HCT116 (cell line): ENCODE measurements at regions not wholly inside any gene's neighbourhood (a gene's known extent, or its start where the extent isn't known, plus 50 kb on each side); places are given as distances from the start of the nearest gene placed in this dataset.
"Not testable (repeated sequence)": the region's sequence is repeated elsewhere in the genome, so short reads cannot be mapped to it uniquely, and the experiment has no call there.

Source experiments
- ATAC-seq: fragments of 200-7000 bp; cut with Tn5 transposase; 2 replicates; pipeline ENCODE4 v1.9.1; 2020; ENCODE audit warnings: mild to moderate bottlenecking, moderate library complexity
- BruUV-seq: library from RNA; stranded (reverse); fragments of 400-500 nt; replicated peaks from 2 replicates; lab custom pipeline; 2021; lab: Mats Ljungman, UMichigan
- CTCF ChIA-PET: fragments of 300-600 bp; sonication (Branson Sonifier 250); formaldehyde crosslinking; loops from one replicate; lab custom pipeline; 2021; ENCODE audit warnings: antibody characterized with exemption; lab: Charles Lee
- POLR2A ChIA-PET: fragments of 300-600, 350-600 bp; sonication (Branson Sonifier 250); formaldehyde crosslinking; loops from one replicate; lab custom pipeline; 2021; ENCODE audit warnings: antibody characterized with exemption; lab: Charles Lee
- RAD21 ChIA-PET, 2 experiments: fragments of 300-600 bp; sonication (Branson Sonifier 250); formaldehyde crosslinking; loops; one replicate each; lab custom pipeline; 2023; ENCODE audit warnings: low total read pairs in 2 of 2; ENCODE audit not compliant: uncharacterized antibody in 2 of 2, unreplicated experiment in 2 of 2, low non-redundant PET in 1 of 2; lab: Charles Lee
- DNase-seq: peaks from one replicate; pipeline ENCODE4 v3.0.0-alpha.2; 2010; ENCODE audit warnings: low read depth, low spot score
- H2AFZ ChIP-seq: fragments of 200-600 bp; shearing (Covaris generic), sonication (generic); 2 replicates; pipeline ENCODE4 v1.6.1; 2017; ENCODE audit warnings: low read depth, mixed run types, mixed read lengths, antibody characterized with exemption, low read length; ENCODE audit not compliant: poor library complexity, severe bottlenecking
- H3K27ac ChIP-seq: 2 replicates; pipeline ENCODE4 v1.5.1; 2012; ENCODE audit warnings: low read depth, low read length
- H3K27me3 ChIP-seq: fragments of 200-600 bp; sonication (generic); 2 replicates; pipeline ENCODE4 v1.6.1; 2016; ENCODE audit warnings: mixed run types, low read length, mixed read lengths; ENCODE audit not compliant: insufficient read depth
- H3K36me3 ChIP-seq, 2 experiments: fragments of 200-500 bp in 1 of 2; fragments of 200-600 bp in 1 of 2; sonication (Bioruptor generic) in 1 of 2; sonication (generic) in 1 of 2; 2 replicates each; pipeline versions ENCODE4 v1.5.1 to v1.6.1; 2014 to 2016; ENCODE audit warnings: low read length in 2 of 2, inconsistent platforms in 1 of 2, mixed read lengths in 1 of 2, mixed run types in 1 of 2; ENCODE audit not compliant: insufficient read depth in 2 of 2, control insufficient read depth in 1 of 2
- H3K4me1 ChIP-seq, 2 experiments: fragments of 200-600 bp in 1 of 2; sonication (generic) in 1 of 2; 2 replicates each; pipeline versions ENCODE4 v1.5.1 to v1.6.1; 2012 to 2017; ENCODE audit warnings: low read length in 2 of 2, inconsistent platforms in 1 of 2, mild to moderate bottlenecking in 1 of 2, mixed read lengths in 1 of 2, mixed run types in 1 of 2, moderate library complexity in 1 of 2; ENCODE audit not compliant: insufficient read depth in 2 of 2, control insufficient read depth in 1 of 2
- H3K4me2 ChIP-seq: fragments of 200-600 bp; sonication (generic); 2 replicates; pipeline ENCODE4 v1.6.1; 2017; ENCODE audit warnings: mixed run types, low read length, mixed read lengths
- H3K4me3 ChIP-seq, 2 experiments: fragments of 200-600 bp in 1 of 2; sonication (generic) in 1 of 2; replicated peaks in 1 of 2; 2 replicates each; pipeline ENCODE4 v1.5.1; 2011 to 2016; ENCODE audit warnings: low read length in 2 of 2, control low read depth in 1 of 2, low read depth in 1 of 2, mild to moderate bottlenecking in 1 of 2, mixed read lengths in 1 of 2, mixed run types in 1 of 2
- H3K79me2 ChIP-seq: fragments of 200-600 bp; sonication (generic); 2 replicates; pipeline ENCODE4 v1.6.1; 2017; ENCODE audit warnings: mild to moderate bottlenecking, mixed run types, low read length, moderate library complexity, mixed read lengths; ENCODE audit not compliant: insufficient read depth
- H3K9ac ChIP-seq: fragments of 200-600 bp; sonication (generic); 2 replicates; pipeline ENCODE4 v1.6.1; 2016; ENCODE audit warnings: low read length, mixed read lengths
- H3K9me2 ChIP-seq: fragments of 200-600 bp; sonication (generic), shearing (Covaris generic); 2 replicates; pipeline ENCODE4 v1.6.1; 2017; ENCODE audit warnings: mixed run types, mild to moderate bottlenecking, moderate library complexity; ENCODE audit not compliant: insufficient read depth
- H3K9me3 ChIP-seq, 2 experiments: fragments of 200-500 bp in 1 of 2; fragments of 200-600 bp in 1 of 2; sonication (Bioruptor generic) in 1 of 2; sonication (generic) in 1 of 2; 2 replicates each; pipeline ENCODE4 v1.6.1; 2014 to 2017; ENCODE audit warnings: low read length in 2 of 2, mixed read lengths in 2 of 2, inconsistent platforms in 1 of 2, low read depth in 1 of 2, mild to moderate bottlenecking in 1 of 2, mixed run types in 1 of 2, moderate library complexity in 1 of 2; ENCODE audit not compliant: control insufficient read depth in 1 of 2, insufficient read depth in 1 of 2
- H4K20me1 ChIP-seq: fragments of 200-600 bp; sonication (generic), shearing (Covaris generic); 2 replicates; pipeline ENCODE4 v1.6.1; 2017; ENCODE audit warnings: mixed run types, mild to moderate bottlenecking, moderate library complexity; ENCODE audit not compliant: insufficient read depth
- ATF3 ChIP-seq: IDR thresholded peaks from 2 replicates; pipeline ENCODE4 v1.6.1; 2012
- EGR1 ChIP-seq: IDR thresholded peaks from 2 replicates; pipeline ENCODE4 v1.6.1; 2012; ENCODE audit warnings: low read depth
- MAX ChIP-seq: IDR thresholded peaks from 2 replicates; pipeline ENCODE4 v1.6.1; 2012
- POLR2A ChIP-seq: IDR thresholded peaks from 2 replicates; pipeline ENCODE4 v1.7.0; 2011; ENCODE audit warnings: borderline replicate concordance; ENCODE audit not compliant: insufficient read depth, insufficient read length; ENCODE audit errors: extremely low read depth
- SIN3A ChIP-seq: IDR thresholded peaks from 2 replicates; pipeline ENCODE4 v1.6.1; 2012; ENCODE audit warnings: low read depth
- SRF ChIP-seq: IDR thresholded peaks from 2 replicates; pipeline ENCODE4 v1.6.1; 2012; ENCODE audit warnings: low read depth
- YY1 ChIP-seq: IDR thresholded peaks from 2 replicates; pipeline ENCODE4 v1.6.1; 2011; ENCODE audit warnings: low read length, low read depth, moderate library complexity, mild to moderate bottlenecking; ENCODE audit not compliant: insufficient replicate concordance; ENCODE audit errors: extremely low read depth
- ZNF274 ChIP-seq: fragments of 200-500 bp; sonication (Bioruptor generic); IDR thresholded peaks from 2 replicates; pipeline ENCODE4 v1.6.1; 2014; ENCODE audit warnings: mild to moderate bottlenecking, low read depth, low read length, inconsistent platforms
- intact Hi-C: fragments of 100-400 bp; cut with micrococcal nuclease; formaldehyde crosslinking; loops from 2 replicates; pipeline ENCODE4 v1.10.0; 2022
- TF ChIP-seq, protein P1 (sequence below), 3 experiments: fragments of 200-600 bp in 1 of 3; sonication (generic) in 1 of 3; IDR thresholded peaks in 2 of 3; conservative IDR thresholded peaks in 1 of 3; 2 replicates each; pipeline ENCODE4 v1.5.1; 2012 to 2017; ENCODE audit warnings: low read depth in 2 of 3, low read length in 2 of 3, antibody characterized with exemption in 1 of 3, borderline replicate concordance in 1 of 3, control low read depth in 1 of 3, mild to moderate bottlenecking in 1 of 3, mixed read lengths in 1 of 3, mixed run types in 1 of 3, moderate library complexity in 1 of 3; ENCODE audit not compliant: insufficient read depth in 1 of 3
- TF ChIP-seq, protein P2 (sequence below): IDR thresholded peaks from 2 replicates; pipeline ENCODE4 v1.6.1; 2011; ENCODE audit warnings: mild to moderate bottlenecking, low read length, moderate library complexity; ENCODE audit not compliant: insufficient replicate concordance; ENCODE audit errors: extremely low read depth

DNA sequence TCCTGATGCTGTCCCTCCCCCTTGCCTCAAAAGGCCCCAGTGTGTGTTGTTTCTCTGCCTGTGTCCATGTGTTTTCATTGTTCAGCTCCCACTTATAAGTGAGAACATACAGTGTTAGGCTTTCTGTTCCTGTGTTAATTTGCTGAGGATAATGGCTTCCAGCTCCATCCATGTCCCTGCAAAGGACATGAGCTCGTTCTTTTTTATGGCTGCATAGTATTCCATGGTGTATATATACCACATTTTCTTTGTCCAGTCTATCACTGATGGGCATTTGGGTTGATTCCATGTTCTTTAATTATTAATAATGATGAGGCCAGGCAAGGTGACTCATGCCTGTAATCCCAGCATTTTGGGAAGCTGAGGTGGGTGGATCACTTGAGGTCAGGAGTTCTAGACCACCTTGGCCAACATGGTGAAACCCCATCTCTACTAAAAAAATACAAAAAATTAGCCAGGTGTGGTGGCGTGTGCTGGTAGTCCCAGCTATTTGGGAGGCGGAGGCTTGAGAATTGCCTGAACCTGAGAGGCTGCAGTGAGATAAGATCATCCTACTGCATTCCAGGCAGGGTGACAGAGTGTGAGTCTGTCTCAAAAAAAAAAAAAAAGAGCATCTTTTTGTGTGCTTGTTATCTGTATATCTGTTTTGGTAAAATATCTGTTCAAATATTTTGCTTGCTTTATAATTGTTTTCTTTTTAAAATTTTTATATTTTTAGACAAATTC is 78.0 kb upstream of the CLINT1 start:
- H3K9ac ChIP-seq, POLR2A ChIA-PET, ATAC-seq, H2AFZ ChIP-seq, RAD21 ChIA-PET, H3K4me3 ChIP-seq, H3K27me3 ChIP-seq, H3K4me2 ChIP-seq, H3K36me3 ChIP-seq, H3K27ac ChIP-seq, DNase-seq, H3K4me1 ChIP-seq, H3K9me3 ChIP-seq, intact Hi-C loops, BruUV-seq, H3K9me2 ChIP-seq, H3K79me2 ChIP-seq, H4K20me1 ChIP-seq: not testable (repeated sequence)
- CTCF ChIA-PET, result interaction anchor here (1.7 kb wide), 1 partner anchor 12 kb away, joined by 7 read pairs; no protein-coding TSS in a partner anchor

DNA sequence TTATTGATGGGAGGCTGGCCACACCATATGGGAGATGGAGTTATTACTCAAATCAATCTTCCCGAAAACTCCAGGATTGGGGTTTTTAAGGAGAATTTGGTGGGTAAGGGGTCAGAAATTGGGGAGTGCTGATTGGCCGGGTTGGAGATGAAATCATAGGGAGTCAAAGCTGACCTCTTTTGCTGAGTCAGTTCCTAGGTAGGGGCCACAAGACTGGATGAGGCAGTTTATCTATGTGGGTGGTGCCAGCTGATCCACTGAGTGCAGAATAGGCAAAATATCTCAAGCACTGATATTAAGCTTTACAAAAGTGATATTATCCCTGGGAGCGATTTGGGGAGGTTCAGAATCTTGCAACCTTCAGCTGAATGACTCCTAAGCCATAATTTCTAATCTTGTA is 75.7 kb upstream of the CLINT1 start:
- ChIA-PET CTCF (no interaction called here), POLR2A (no interaction called here), RAD21 (no interaction called here)
- H2AFZ ChIP-seq, result no peak overlapping the region
- no peak overlapping the region for H3K4me2 ChIP-seq
- H3K4me1 ChIP-seq, result no peaks in the 10 kb centered on the region
- H3K36me3 ChIP-seq, result no peaks in the 10 kb centered on the region
- no peaks in the 10 kb centered on the region for H3K27me3 ChIP-seq
- intact Hi-C loops, result no loop called here
- no peak overlapping the region for H3K9ac ChIP-seq
- no peaks in the 10 kb centered on the region for H4K20me1 ChIP-seq
- H3K27ac ChIP-seq, result no peak overlapping the region
- no peaks in the 10 kb centered on the region for H3K9me3 ChIP-seq
- no TSS peak for BruUV-seq
- H3K4me3 ChIP-seq, result no peak overlapping the region
- DNase-seq, result no peak
- no peak for ATAC-seq
- H3K79me2 ChIP-seq, result no peaks in the 10 kb centered on the region
- no peaks in the 10 kb centered on the region for H3K9me2 ChIP-seq
- TF ChIP-seq, protein P1, sequence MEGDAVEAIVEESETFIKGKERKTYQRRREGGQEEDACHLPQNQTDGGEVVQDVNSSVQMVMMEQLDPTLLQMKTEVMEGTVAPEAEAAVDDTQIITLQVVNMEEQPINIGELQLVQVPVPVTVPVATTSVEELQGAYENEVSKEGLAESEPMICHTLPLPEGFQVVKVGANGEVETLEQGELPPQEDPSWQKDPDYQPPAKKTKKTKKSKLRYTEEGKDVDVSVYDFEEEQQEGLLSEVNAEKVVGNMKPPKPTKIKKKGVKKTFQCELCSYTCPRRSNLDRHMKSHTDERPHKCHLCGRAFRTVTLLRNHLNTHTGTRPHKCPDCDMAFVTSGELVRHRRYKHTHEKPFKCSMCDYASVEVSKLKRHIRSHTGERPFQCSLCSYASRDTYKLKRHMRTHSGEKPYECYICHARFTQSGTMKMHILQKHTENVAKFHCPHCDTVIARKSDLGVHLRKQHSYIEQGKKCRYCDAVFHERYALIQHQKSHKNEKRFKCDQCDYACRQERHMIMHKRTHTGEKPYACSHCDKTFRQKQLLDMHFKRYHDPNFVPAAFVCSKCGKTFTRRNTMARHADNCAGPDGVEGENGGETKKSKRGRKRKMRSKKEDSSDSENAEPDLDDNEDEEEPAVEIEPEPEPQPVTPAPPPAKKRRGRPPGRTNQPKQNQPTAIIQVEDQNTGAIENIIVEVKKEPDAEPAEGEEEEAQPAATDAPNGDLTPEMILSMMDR (IDR thresholded peaks at IDR 0.05 in 2 of 3, conservative IDR thresholded peaks at IDR 0.05 in 1 of 3; ENCODE audit: borderline replicate concordance in 1 of 3, insufficient read depth in 1 of 3, low read depth in 2 of 3, low read length in 2 of 3), result no peak
- TF ChIP-seq SIN3A (no peak), YY1 (no peak), MAX (no peak), POLR2A (no peak), ATF3 (no peak), SRF (no peak), EGR1 (no peak), ZNF274 (no peak)
- TF ChIP-seq, protein P2, sequence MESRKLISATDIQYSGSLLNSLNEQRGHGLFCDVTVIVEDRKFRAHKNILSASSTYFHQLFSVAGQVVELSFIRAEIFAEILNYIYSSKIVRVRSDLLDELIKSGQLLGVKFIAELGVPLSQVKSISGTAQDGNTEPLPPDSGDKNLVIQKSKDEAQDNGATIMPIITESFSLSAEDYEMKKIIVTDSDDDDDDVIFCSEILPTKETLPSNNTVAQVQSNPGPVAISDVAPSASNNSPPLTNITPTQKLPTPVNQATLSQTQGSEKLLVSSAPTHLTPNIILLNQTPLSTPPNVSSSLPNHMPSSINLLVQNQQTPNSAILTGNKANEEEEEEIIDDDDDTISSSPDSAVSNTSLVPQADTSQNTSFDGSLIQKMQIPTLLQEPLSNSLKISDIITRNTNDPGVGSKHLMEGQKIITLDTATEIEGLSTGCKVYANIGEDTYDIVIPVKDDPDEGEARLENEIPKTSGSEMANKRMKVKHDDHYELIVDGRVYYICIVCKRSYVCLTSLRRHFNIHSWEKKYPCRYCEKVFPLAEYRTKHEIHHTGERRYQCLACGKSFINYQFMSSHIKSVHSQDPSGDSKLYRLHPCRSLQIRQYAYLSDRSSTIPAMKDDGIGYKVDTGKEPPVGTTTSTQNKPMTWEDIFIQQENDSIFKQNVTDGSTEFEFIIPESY, result no peak
